ENCODE measurements at regions not wholly inside any gene's neighbourhood (a gene's known extent, or its start where the extent isn't known, plus 50 kb on each side); places are given as distances from the start of the nearest gene placed in this dataset.

DNA sequence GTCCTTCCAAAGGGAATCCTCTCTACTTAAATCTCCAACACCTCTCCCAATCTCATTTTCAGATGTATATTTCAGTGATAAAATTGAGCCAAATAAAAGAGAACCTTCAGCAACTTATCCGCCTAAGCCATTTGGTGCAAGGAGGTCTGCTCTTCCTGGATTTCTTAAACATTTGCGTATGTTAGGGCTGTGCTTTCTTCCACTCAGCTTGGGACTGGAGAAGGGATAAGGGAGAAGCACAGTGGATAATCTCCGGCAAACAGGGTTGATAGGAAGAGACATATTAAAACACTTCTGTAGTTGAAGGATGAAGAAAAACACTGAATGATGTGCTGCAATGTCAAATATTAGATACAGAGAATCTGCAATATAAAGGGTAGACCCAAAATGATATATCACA lies 796.2 kb downstream of the KCNJ3 start:
- Histone ChIP-seq H2BK20ac (ENCODE audit: low read depth, low read length, poor library complexity, severe bottlenecking) (no peak overlapping the region), H4K20me1 (ENCODE audit: control insufficient read depth, insufficient read depth, insufficient read length) (no peaks in the 10 kb centered on the region), H3T11ph (ENCODE audit: low read length) (no peak overlapping the region), H3K27ac (ENCODE audit: insufficient read length, low read depth, low read length) (no peak overlapping the region), H3K79me1 (ENCODE audit: insufficient read depth, low read depth, low read length, poor library complexity, severe bottlenecking) (no peaks in the 10 kb centered on the region), H2BK15ac (ENCODE audit: low read depth, low read length) (no peak overlapping the region), H3K23ac (ENCODE audit: insufficient read length, low read depth, low read length) (no peak overlapping the region), H3K4ac (ENCODE audit: low read depth, low read length) (no peak overlapping the region), H2BK120ac (ENCODE audit: low read depth, low read length, poor library complexity, severe bottlenecking) (no peak overlapping the region), H2AK5ac (ENCODE audit: insufficient read length, low read length) (no peak overlapping the region), H3K18ac (ENCODE audit: insufficient read length, low read depth, low read length) (no peak overlapping the region), H3K4me1 (ENCODE audit: insufficient read depth, low read length) (no peaks in the 10 kb centered on the region), H3K27me3 (ENCODE audit: insufficient read depth, low read length) (no peaks in the 10 kb centered on the region), H3K79me2 (ENCODE audit: insufficient read depth, low read length) (no peaks in the 10 kb centered on the region), H3K4me2 (ENCODE audit: insufficient read depth, insufficient read length, low read length) (no peak overlapping the region), H3K9me3 (ENCODE audit: control insufficient read depth, low read depth, low read length) (no peaks in the 10 kb centered on the region), H3K23me2 (ENCODE audit: insufficient read length, low read depth, low read length, poor library complexity, severe bottlenecking) (no peaks in the 10 kb centered on the region), H3K9ac (ENCODE audit: extremely low read depth, insufficient read length, low read length) (no peak overlapping the region), H4K91ac (ENCODE audit: insufficient read length, low read depth, low read length) (no peak overlapping the region), H2BK12ac (ENCODE audit: insufficient read length, low read depth, low read length) (no peak overlapping the region), H4K5ac (ENCODE audit: insufficient read length, low read depth, low read length) (no peak overlapping the region), H3K14ac (ENCODE audit: insufficient read depth, low read length) (no peak overlapping the region), H2AFZ (ENCODE audit: low read length) (peak overlapping the region; percentile 22), H2BK5ac (ENCODE audit: insufficient read length, low read length) (no peak overlapping the region), H3K56ac (ENCODE audit: insufficient read length, low read depth, low read length) (no peak overlapping the region), H4K8ac (replicated peaks; ENCODE audit: insufficient read length, low read depth, low read length) (no peak overlapping the region)
- TF ChIP-seq, protein P1, sequence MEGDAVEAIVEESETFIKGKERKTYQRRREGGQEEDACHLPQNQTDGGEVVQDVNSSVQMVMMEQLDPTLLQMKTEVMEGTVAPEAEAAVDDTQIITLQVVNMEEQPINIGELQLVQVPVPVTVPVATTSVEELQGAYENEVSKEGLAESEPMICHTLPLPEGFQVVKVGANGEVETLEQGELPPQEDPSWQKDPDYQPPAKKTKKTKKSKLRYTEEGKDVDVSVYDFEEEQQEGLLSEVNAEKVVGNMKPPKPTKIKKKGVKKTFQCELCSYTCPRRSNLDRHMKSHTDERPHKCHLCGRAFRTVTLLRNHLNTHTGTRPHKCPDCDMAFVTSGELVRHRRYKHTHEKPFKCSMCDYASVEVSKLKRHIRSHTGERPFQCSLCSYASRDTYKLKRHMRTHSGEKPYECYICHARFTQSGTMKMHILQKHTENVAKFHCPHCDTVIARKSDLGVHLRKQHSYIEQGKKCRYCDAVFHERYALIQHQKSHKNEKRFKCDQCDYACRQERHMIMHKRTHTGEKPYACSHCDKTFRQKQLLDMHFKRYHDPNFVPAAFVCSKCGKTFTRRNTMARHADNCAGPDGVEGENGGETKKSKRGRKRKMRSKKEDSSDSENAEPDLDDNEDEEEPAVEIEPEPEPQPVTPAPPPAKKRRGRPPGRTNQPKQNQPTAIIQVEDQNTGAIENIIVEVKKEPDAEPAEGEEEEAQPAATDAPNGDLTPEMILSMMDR (conservative IDR thresholded peaks at IDR 0.05), result no peak
- H3K36me3 Mint-ChIP-seq (ENCODE audit: insufficient read depth in 1 of 3, low read depth in 3 of 3), result peaks cover 0 to 4% (median 0%) of the 10 kb centered on the region in 3 experiments; a peak in 2 of 7 replicates
- peaks cover 4 to 6% of the 10 kb centered on the region in 2 experiments; a peak in 2 of 4 replicates for H3K4me1 Mint-ChIP-seq
- no peak for DNase-seq
- no peaks in the 10 kb centered on the region for H3K27me3 Mint-ChIP-seq (ENCODE audit: low read depth)
- H3K4me3 Mint-ChIP-seq, result no peak overlapping the region
- no peak overlapping the region; a peak in 1 of 7 replicates for H3K27ac Mint-ChIP-seq
- peaks cover 3 to 4% of the 10 kb centered on the region in 2 experiments; a peak in 4 of 5 replicates for H3K9me3 Mint-ChIP-seq
- no CpG with 5 or more reads among the region's 3 CpGs for WGBS (ENCODE audit: extremely low coverage, insufficient read length, low lambda C conversion rate)

Measured in H9 (cell line).